ENCODE measurements at regions not wholly inside any gene's neighbourhood (a gene's known extent, or its start where the extent isn't known, plus 50 kb on each side); places are given as distances from the start of the nearest gene placed in this dataset.

DNA sequence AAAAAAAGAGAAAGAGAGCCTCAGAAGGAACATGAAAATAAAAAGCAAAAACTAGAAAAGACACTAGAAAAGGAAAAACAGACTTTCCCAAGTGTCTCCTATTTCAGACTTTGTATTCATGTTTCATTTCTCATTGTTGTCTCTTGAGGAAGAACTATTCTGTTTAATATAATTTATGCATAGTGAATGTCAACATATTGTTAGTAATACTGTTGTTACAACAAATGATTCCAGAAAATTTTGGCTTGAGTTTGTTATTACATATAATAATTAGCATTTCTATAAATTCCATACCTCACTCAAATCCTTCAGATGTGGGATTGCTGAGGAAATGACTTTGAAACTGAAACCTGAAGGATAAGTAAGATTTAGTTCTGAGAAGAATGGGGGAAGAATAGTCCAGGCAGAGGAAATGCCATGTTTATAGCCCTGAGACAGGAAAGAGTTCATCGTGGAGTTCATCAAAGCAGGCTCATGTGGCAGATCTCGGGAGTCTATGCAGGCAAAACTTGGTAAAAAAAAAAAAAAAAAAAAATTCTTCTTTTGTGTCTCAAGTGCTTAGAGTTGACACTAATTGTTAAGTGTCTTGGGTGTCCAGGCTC lies 53.1 kb upstream of the EIF2S2 start:
- TF ChIP-seq, protein P1, sequence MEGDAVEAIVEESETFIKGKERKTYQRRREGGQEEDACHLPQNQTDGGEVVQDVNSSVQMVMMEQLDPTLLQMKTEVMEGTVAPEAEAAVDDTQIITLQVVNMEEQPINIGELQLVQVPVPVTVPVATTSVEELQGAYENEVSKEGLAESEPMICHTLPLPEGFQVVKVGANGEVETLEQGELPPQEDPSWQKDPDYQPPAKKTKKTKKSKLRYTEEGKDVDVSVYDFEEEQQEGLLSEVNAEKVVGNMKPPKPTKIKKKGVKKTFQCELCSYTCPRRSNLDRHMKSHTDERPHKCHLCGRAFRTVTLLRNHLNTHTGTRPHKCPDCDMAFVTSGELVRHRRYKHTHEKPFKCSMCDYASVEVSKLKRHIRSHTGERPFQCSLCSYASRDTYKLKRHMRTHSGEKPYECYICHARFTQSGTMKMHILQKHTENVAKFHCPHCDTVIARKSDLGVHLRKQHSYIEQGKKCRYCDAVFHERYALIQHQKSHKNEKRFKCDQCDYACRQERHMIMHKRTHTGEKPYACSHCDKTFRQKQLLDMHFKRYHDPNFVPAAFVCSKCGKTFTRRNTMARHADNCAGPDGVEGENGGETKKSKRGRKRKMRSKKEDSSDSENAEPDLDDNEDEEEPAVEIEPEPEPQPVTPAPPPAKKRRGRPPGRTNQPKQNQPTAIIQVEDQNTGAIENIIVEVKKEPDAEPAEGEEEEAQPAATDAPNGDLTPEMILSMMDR (IDR thresholded peaks at IDR 0.05 in 2 of 3, conservative IDR thresholded peaks at IDR 0.05 in 1 of 3; ENCODE audit: control insufficient read depth in 2 of 3, extremely low read depth in 1 of 3, insufficient read depth in 1 of 3, low read depth in 3 of 3, low read length in 3 of 3), result no peak
- TF ChIP-seq FOS (IDR thresholded peaks at IDR 0.05; ENCODE audit: borderline replicate concordance, extremely low read depth, insufficient read length) (no peak), YY1 (IDR thresholded peaks at IDR 0.05; ENCODE audit: low read depth, low read length) (no peak), MYC (IDR thresholded peaks at IDR 0.05; ENCODE audit: insufficient read depth, insufficient read length, insufficient replicate concordance, low read length, severe bottlenecking) (no peak), POLR2A (IDR thresholded peaks at IDR 0.05; ENCODE audit: low read depth, low read length) (no peak), EED (IDR thresholded peaks at IDR 0.05; ENCODE audit: low read depth) (no peak), NFYB (IDR thresholded peaks at IDR 0.05; ENCODE audit: insufficient read depth, low read depth, low read length) (no peak), POLR2AphosphoS5 (IDR thresholded peaks at IDR 0.05; ENCODE audit: low read length) (no peak), SMARCA5 (IDR thresholded peaks at IDR 0.05) (no peak), JUNB (IDR thresholded peaks at IDR 0.05) (no peak), EP300 (IDR thresholded peaks at IDR 0.05; ENCODE audit: borderline replicate concordance in 1 of 2, control insufficient read depth in 1 of 2, low read depth in 2 of 2, low read length in 2 of 2) (no peak)
- TF ChIP-seq, protein P2, sequence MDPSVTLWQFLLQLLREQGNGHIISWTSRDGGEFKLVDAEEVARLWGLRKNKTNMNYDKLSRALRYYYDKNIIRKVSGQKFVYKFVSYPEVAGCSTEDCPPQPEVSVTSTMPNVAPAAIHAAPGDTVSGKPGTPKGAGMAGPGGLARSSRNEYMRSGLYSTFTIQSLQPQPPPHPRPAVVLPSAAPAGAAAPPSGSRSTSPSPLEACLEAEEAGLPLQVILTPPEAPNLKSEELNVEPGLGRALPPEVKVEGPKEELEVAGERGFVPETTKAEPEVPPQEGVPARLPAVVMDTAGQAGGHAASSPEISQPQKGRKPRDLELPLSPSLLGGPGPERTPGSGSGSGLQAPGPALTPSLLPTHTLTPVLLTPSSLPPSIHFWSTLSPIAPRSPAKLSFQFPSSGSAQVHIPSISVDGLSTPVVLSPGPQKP (IDR thresholded peaks at IDR 0.05; ENCODE audit: low read depth, low read length), result no peak
